Caco-2 (cell line): ENCODE measurements at regions not wholly inside any gene's neighbourhood (a gene's known extent, or its start where the extent isn't known, plus 50 kb on each side); places are given as distances from the start of the nearest gene placed in this dataset.

Experiments
- BruUV-seq: library from RNA; stranded (reverse); fragments of 400-500 nt; replicated peaks from 2 replicates; lab custom pipeline; 2021; lab: Mats Ljungman, UMichigan
- CTCF ChIA-PET: fragments of 300-600 bp; sonication (Branson Sonifier 250); formaldehyde crosslinking; loops from one replicate; lab custom pipeline; 2022; ENCODE audit warnings: antibody characterized with exemption; lab: Charles Lee
- POLR2A ChIA-PET: fragments of 300-600 bp; sonication (Branson Sonifier 250); formaldehyde crosslinking; loops from one replicate; lab custom pipeline; 2022; ENCODE audit warnings: antibody characterized with exemption; lab: Charles Lee
- DNase-seq, 2 experiments: peaks; one replicate each; pipeline versions ENCODE4 v3.0.0 to v3.0.0-alpha.2; 2020 to 2022
- H3K27me3 ChIP-seq: replicated peaks from 2 replicates; pipeline ENCODE4 v1.6.0; 2011; ENCODE audit warnings: low read length; ENCODE audit not compliant: control insufficient read depth, insufficient read depth
- H3K36me3 ChIP-seq: 2 replicates; pipeline ENCODE4 v1.5.1; 2011; ENCODE audit warnings: low read length; ENCODE audit not compliant: control insufficient read depth, insufficient read depth
- H3K4me1 ChIP-seq: fragments of 250-450 bp; sonication (Bioruptor Pico); 2 replicates; pipeline ENCODE4 v1.5.1; 2020; ENCODE audit warnings: mild to moderate bottlenecking
- H3K4me3 ChIP-seq: 2 replicates; pipeline ENCODE4 v1.5.1; 2011; ENCODE audit warnings: low read depth, mild to moderate bottlenecking, control low read depth, low read length
- H3K9me3 ChIP-seq: fragments of 250-450 bp; sonication (Bioruptor Pico); 2 replicates; pipeline ENCODE4 v1.5.1; 2020; ENCODE audit warnings: mild to moderate bottlenecking, moderate library complexity
- H3K27ac Mint-ChIP-seq: one replicate; pipeline ENCODE4 v1.8.0; 2022; ENCODE audit warnings: mixed read lengths; ENCODE audit not compliant: unreplicated experiment
- H3K27me3 Mint-ChIP-seq: one replicate; pipeline ENCODE4 v1.8.0; 2022; ENCODE audit warnings: mixed read lengths; ENCODE audit not compliant: insufficient read depth, unreplicated experiment
- H3K36me3 Mint-ChIP-seq: one replicate; pipeline ENCODE4 v1.8.0; 2022; ENCODE audit warnings: mild to moderate bottlenecking, mixed read lengths; ENCODE audit not compliant: insufficient read depth, unreplicated experiment
- H3K4me1 Mint-ChIP-seq: one replicate; pipeline ENCODE4 v1.8.0; 2022; ENCODE audit warnings: low read depth, mixed read lengths; ENCODE audit not compliant: unreplicated experiment
- H3K4me3 Mint-ChIP-seq: one replicate; pipeline ENCODE4 v1.8.0; 2022; ENCODE audit warnings: mild to moderate bottlenecking, moderate library complexity, mixed read lengths; ENCODE audit not compliant: unreplicated experiment
- H3K9me3 Mint-ChIP-seq: one replicate; pipeline ENCODE4 v1.8.0; 2022; ENCODE audit warnings: mixed read lengths; ENCODE audit not compliant: unreplicated experiment
- CTCF ChIP-seq, 2 experiments: fragments of 200-600 bp in 1 of 2; IDR thresholded peaks; 1 replicate in 1 of 2; 2 replicates in 1 of 2; pipeline versions ENCODE4 v1.5.1 to v1.8.0; 2011 to 2022; ENCODE audit warnings: antibody characterized with exemption in 1 of 2, control low read depth in 1 of 2, inconsistent platforms in 1 of 2, low read depth in 1 of 2, low read length in 1 of 2, mild to moderate bottlenecking in 1 of 2, moderate library complexity in 1 of 2; ENCODE audit not compliant: insufficient read depth in 1 of 2, severe bottlenecking in 1 of 2, unreplicated experiment in 1 of 2
- intact Hi-C: fragments of 100-400 bp; cut with micrococcal nuclease; formaldehyde crosslinking; loops from one replicate; pipeline ENCODE4 v1.10.0; 2022; ENCODE audit not compliant: unreplicated experiment

GRCh38 chr14:101189962-101190560 lies 286.5 kb upstream of the RTL1 start:
- Mint-ChIP-seq H3K27ac (no peak overlapping the region), H3K36me3 (no peaks in the 10 kb centered on the region), H3K27me3 (peaks cover 8% of the 10 kb centered on the region), H3K9me3 (peaks cover 16% of the 10 kb centered on the region), H3K4me1 (no peaks in the 10 kb centered on the region), H3K4me3 (no peak overlapping the region)
- Histone ChIP-seq H3K27me3 (no peaks in the 10 kb centered on the region), H3K4me1 (no peaks in the 10 kb centered on the region), H3K9me3 (no peaks in the 10 kb centered on the region), H3K36me3 (no peaks in the 10 kb centered on the region), H3K4me3 (no peak overlapping the region)
- ChIA-PET CTCF (no interaction called here), POLR2A (no interaction called here)
- no peak for TF ChIP-seq CTCF (IDR thresholded peaks at IDR 0.05; ENCODE audit: insufficient read depth in 1 of 2, low read depth in 1 of 2, low read length in 1 of 2, severe bottlenecking in 1 of 2, unreplicated experiment in 1 of 2)
- BruUV-seq: no TSS peak
- intact Hi-C loops: no loop called here
- no peak for DNase-seq

- DNase-seq: no peak
- Histone ChIP-seq H3K27me3 (no peaks in the 10 kb centered on the region), H3K4me3 (no peak overlapping the region), H3K9me3 (no peaks in the 10 kb centered on the region), H3K4me1 (no peaks in the 10 kb centered on the region), H3K36me3 (no peaks in the 10 kb centered on the region)
- no peak overlapping the region for H3K27ac Mint-ChIP-seq
- peaks cover 8% of the 10 kb centered on the region for H3K27me3 Mint-ChIP-seq
- POLR2A ChIA-PET: no interaction called here
- no TSS peak for BruUV-seq
- no peaks in the 10 kb centered on the region for H3K36me3 Mint-ChIP-seq
- H3K4me1 Mint-ChIP-seq: no peaks in the 10 kb centered on the region
- no peak overlapping the region for H3K4me3 Mint-ChIP-seq
- H3K9me3 Mint-ChIP-seq: peaks cover 16% of the 10 kb centered on the region
- intact Hi-C loops: no loop called here
- CTCF ChIA-PET: no interaction called here
- TF ChIP-seq CTCF (IDR thresholded peaks at IDR 0.05; ENCODE audit: insufficient read depth in 1 of 2, low read depth in 1 of 2, low read length in 1 of 2, severe bottlenecking in 1 of 2, unreplicated experiment in 1 of 2): no peak
Observed at GRCh38 chr14:101191101-101191720, 287.7 kb upstream of the RTL1 start.

- Histone ChIP-seq H3K27me3 (no peaks in the 10 kb centered on the region), H3K9me3 (no peaks in the 10 kb centered on the region), H3K36me3 (no peaks in the 10 kb centered on the region), H3K4me3 (no peak overlapping the region), H3K4me1 (no peaks in the 10 kb centered on the region)
- intact Hi-C loops: no loop called here
- no peak for DNase-seq
- H3K9me3 Mint-ChIP-seq: peaks cover 16% of the 10 kb centered on the region
- TF ChIP-seq CTCF (IDR thresholded peaks at IDR 0.05; ENCODE audit: insufficient read depth in 1 of 2, low read depth in 1 of 2, low read length in 1 of 2, severe bottlenecking in 1 of 2, unreplicated experiment in 1 of 2): no peak
- no peak overlapping the region for H3K27ac Mint-ChIP-seq
- no peaks in the 10 kb centered on the region for H3K36me3 Mint-ChIP-seq
- peaks cover 8% of the 10 kb centered on the region for H3K27me3 Mint-ChIP-seq
- no peaks in the 10 kb centered on the region for H3K4me1 Mint-ChIP-seq
- no peak overlapping the region for H3K4me3 Mint-ChIP-seq
- ChIA-PET POLR2A (no interaction called here), CTCF (no interaction called here)
- BruUV-seq: no TSS peak
Observed at GRCh38 chr14:101191721-101192660, 288.5 kb upstream of the RTL1 start.
